ACHN (cell line): ENCODE measurements at regions not wholly inside any gene's neighbourhood (a gene's known extent, or its start where the extent isn't known, plus 50 kb on each side); places are given as distances from the start of the nearest gene placed in this dataset.

Experiments
- DNase-seq: peaks from one replicate; pipeline ENCODE4 v3.0.0-alpha.2; 2015
- in situ Hi-C: cut with HindIII; loops from 2 replicates; pipeline ENCODE4 v1.10.0; 2017; ENCODE audit warnings: low sequenced_read_pairs, low pct_ligation_motif_present, low pct_unique_long_range_greater_than_20kb

GRCh38 chr4:187562345-187562744, 433.2 kb upstream of the ZFP42 start:
- in situ Hi-C loops: no loop called here
- no peak for DNase-seq

GRCh38 chr4:187565416-187565815, 430.2 kb upstream of the ZFP42 start:
- no peak for DNase-seq
- in situ Hi-C loops: no loop called here

GRCh38 chr4:187569871-187570270, 425.7 kb upstream of the ZFP42 start:
- in situ Hi-C loops: no loop called here
- DNase-seq: no peak

GRCh38 chr4:187575706-187576105, 419.9 kb upstream of the ZFP42 start:
- no peak for DNase-seq
- in situ Hi-C loops: no loop called here

- in situ Hi-C loops: no loop called here
- DNase-seq: no peak
These were observed 418.8 kb upstream of the ZFP42 start for GRCh38 chr4:187576751-187577150.

DNA sequence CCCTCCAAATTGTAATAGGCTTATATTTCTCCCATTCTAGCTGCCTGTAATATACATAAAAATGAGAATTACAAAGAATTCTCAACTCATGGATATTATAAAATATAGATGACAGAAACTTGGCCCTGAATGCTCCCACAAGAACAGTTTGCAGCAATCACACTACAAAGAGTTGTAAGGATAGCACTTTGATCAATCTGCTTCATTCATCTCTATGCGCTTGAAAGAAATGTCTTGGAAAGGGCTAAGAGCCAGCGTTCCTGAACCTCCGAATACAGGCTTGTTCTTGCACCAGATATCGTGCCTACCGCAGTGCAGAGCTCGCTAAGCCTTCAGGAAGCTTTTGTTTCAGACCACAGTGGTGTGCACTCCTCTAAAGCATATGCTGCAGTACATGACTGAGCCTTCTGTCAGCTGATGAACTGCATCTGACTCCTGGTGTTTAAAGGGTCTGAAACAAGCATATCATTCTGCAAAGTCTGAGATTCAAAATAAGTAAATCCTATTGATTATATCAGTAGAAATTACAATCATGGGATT, 417.6 kb upstream of the ZFP42 start:
- in situ Hi-C loops: no loop called here
- no peak for DNase-seq

GRCh38 chr4:187586892-187587291, 408.7 kb upstream of the ZFP42 start:
- DNase-seq: no peak
- in situ Hi-C loops: no loop called here

GRCh38 chr4:187598196-187598595, 397.4 kb upstream of the ZFP42 start:
- in situ Hi-C loops: no loop called here
- DNase-seq: no peak

DNA sequence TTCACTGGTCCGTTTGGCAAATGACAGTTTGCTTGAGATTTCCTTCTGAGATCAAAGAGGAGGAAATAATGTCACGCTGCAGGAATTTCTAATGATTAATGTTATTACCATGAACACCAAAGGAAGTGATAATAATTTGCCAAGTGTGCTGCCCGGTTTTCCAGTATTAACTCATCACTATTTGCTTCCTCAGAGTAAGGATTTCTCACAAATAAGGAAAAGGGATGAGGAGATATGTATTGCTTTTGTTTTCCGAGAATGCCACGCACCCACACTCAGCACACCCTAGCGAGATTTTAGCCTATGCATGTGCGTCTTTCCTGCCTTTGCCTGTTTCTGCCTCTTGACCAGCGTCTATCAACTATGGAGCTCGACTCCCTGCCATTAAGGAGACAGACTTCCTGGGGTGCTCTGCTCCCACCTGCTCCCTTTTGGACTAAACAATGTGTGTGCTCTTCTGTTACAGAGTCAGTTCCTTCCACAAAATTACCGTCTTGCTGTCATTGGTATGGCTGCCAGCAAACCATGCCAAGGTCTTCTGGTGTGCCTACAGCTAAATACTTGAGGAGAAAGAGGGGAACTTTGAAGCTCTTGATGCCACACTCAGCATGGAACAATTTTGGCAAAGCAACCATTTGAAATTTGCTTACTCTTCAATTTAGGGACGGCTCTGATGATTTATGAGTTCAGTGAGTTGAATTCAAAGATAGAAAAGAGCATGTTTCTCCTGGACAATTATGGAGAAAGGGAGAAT, 393.1 kb upstream of the ZFP42 start:
- peak; percentile 31 for DNase-seq
- in situ Hi-C loops: no loop called here

GRCh38 chr4:187603093-187604025, 392.2 kb upstream of the ZFP42 start:
- in situ Hi-C loops: no loop called here
- no peak for DNase-seq

DNA sequence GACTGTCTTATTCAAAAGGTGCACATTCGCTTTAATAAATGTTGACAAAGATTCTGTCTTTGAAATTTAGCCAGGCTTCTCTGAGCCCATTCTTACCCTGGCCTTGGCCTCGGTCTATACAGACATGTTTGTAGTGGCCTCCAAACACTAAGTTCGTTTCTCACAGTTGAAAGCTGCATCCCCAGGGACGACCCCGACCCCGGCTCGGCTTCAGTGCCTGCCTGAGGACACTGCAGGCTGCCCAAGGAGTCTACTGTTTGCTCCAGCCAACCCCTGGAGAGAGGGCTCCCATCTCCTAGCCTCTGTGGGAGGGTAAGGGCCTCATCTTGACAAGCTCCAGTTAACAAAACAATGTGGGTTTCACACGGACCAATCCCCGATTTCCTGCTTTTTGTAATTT, 390.6 kb upstream of the ZFP42 start:
- in situ Hi-C loops: no loop called here
- no peak for DNase-seq

DNA sequence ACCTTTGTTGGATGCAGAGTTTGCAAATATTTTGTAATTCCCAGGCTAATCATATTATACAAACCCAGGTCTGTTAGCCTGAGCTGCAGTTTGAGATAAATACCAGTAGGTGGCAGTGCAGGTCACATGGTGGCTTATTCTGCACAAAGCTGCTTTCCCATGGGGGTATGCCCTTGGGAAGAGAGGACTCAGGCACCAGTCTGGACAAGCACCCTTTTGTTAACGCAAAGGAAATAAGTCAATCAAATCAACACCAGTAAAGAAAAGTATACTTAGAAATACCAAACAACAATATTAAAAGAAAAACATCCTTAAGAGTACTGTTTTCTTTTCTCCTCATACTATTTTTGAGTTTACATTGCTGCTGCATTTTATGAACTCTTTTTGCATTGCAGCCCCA, 389.0 kb upstream of the ZFP42 start:
- in situ Hi-C loops: no loop called here
- DNase-seq: peak; percentile 50

GRCh38 chr4:187608001-187608421, 387.6 kb upstream of the ZFP42 start:
- DNase-seq: no peak
- in situ Hi-C loops: no loop called here

GRCh38 chr4:187612301-187612700, 383.3 kb upstream of the ZFP42 start:
- in situ Hi-C loops: no loop called here
- DNase-seq: no peak

DNA sequence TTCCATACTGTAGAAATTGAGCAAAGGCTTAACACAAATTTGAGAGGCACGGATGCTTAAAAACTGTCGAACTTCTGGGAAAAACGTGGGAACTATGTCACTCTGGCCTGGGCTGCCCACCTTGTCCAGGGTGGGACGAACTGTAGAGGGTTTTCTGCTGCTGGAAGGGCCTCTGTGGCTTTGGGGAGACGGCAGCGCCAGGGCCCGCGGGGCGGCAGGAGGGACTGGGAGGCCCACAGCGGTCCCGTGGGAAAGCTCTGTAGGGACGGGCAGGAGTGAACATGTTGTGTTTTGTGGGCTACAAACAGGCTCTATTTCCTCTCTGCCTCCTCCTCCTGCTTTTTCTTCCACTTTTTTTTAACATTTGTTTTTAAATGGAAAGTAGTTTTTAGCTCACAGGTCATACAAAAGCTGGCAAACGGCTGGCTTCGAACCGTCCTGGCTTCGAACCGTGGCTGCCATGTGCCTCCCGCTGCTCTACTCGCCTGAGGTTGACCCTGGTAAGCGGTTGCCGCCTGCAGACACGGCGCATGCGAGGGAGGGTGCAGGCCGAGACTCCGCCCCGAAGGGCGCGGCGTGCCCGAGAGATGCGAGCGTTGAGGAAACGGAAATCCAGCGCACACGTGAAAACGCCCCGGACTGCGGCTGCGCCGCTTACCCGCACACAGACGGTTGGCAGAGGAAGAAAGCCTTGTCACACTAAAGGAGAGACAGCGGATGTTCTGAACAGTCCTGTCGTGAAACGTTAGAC, 382.3 kb upstream of the ZFP42 start:
- in situ Hi-C loops: no loop called here

DNA sequence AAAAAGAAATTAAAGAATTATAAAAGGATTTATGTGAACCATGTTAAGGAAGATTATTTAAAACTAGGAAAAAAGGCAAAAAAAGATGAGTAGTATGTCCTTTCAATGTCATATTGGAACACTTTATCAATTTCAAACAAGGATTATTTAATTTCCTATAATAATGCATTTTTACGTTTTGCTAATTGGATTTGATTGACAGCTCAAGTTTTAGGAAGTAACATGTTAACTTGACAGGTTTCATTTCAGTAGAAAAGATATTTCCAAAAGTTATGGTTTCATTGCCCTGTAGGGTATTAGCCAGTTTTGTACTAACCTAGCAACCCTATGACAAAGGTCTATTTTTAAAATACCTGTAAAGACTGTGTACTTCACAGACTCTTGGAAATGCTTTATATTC, 379.6 kb upstream of the ZFP42 start:
- no peak for DNase-seq
- in situ Hi-C loops: no loop called here

More for the DNA sequence above, 382.3 kb upstream of the ZFP42 start:
- DNase-seq: no peak

GRCh38 chr4:187617113-187617512, 378.5 kb upstream of the ZFP42 start:
- DNase-seq: no peak
- in situ Hi-C loops: no loop called here

- DNase-seq: no peak
- in situ Hi-C loops: no loop called here
These were observed 376.8 kb upstream of the ZFP42 start for GRCh38 chr4:187618701-187619281.
